Panc1 (cell line): ENCODE measurements at regions not wholly inside any gene's neighbourhood (a gene's known extent, or its start where the extent isn't known, plus 50 kb on each side); places are given as distances from the start of the nearest gene placed in this dataset.

Experiments
- ATAC-seq: fragments of 200-7000 bp; cut with Tn5 transposase; 2 replicates; pipeline ENCODE4 v1.9.1; 2020; ENCODE audit warnings: mild to moderate bottlenecking, moderate library complexity
- BruUV-seq: library from RNA; stranded (reverse); fragments of 400-500 nt; replicated peaks from 2 replicates; lab custom pipeline; 2021; lab: Mats Ljungman, UMichigan
- CTCF ChIA-PET: fragments of 300-600 bp; sonication (Branson Sonifier 250); formaldehyde crosslinking; loops from one replicate; lab custom pipeline; 2022; ENCODE audit warnings: antibody characterized with exemption; lab: Charles Lee
- POLR2A ChIA-PET: fragments of 300-600 bp; sonication (Branson Sonifier 250); formaldehyde crosslinking; loops from one replicate; lab custom pipeline; 2022; ENCODE audit warnings: antibody characterized with exemption; lab: Charles Lee
- DNase-seq: peaks from one replicate; pipeline ENCODE4 v3.0.0-alpha.2; 2010; ENCODE audit warnings: low read depth, low spot score
- H3K27ac ChIP-seq: 2 replicates; pipeline ENCODE4 v1.5.1; 2011; ENCODE audit warnings: mild to moderate bottlenecking, low read length, inconsistent platforms
- H3K27me3 ChIP-seq: fragments of 200-500 bp; sonication (Bioruptor generic); 2 replicates; pipeline ENCODE4 v1.6.0; 2014; ENCODE audit warnings: low read length, inconsistent platforms; ENCODE audit not compliant: control insufficient read depth, insufficient read depth
- H3K36me3 ChIP-seq: fragments of 200-500 bp; sonication (Bioruptor generic); 2 replicates; pipeline ENCODE4 v1.5.1; 2014; ENCODE audit warnings: inconsistent platforms, mild to moderate bottlenecking, low read length, moderate library complexity; ENCODE audit not compliant: control insufficient read depth, insufficient read depth
- H3K4me1 ChIP-seq: 2 replicates; pipeline ENCODE4 v1.5.1; 2011; ENCODE audit warnings: inconsistent platforms, mild to moderate bottlenecking, low read length, moderate library complexity; ENCODE audit not compliant: control insufficient read depth, insufficient read depth
- H3K4me3 ChIP-seq, 2 experiments: 2 replicates each; pipeline ENCODE4 v1.5.1; 2011 to 2012; ENCODE audit warnings: low read depth in 2 of 2, low read length in 2 of 2, mild to moderate bottlenecking in 2 of 2, inconsistent platforms in 1 of 2, moderate library complexity in 1 of 2
- H3K9me3 ChIP-seq: fragments of 200-500 bp; sonication (Bioruptor generic); 2 replicates; pipeline ENCODE4 v1.5.1; 2014; ENCODE audit warnings: low read depth, mild to moderate bottlenecking, inconsistent platforms, low read length, moderate library complexity; ENCODE audit not compliant: control insufficient read depth, insufficient read depth
- CTCF ChIP-seq: fragments of 450-650 bp; IDR thresholded peaks from 2 replicates; pipeline ENCODE4 v1.5.1; 2017; ENCODE audit warnings: mild to moderate bottlenecking
- POLR2AphosphoS5 ChIP-seq: IDR thresholded peaks from 2 replicates; pipeline ENCODE4 v1.6.1; 2012; ENCODE audit warnings: mild to moderate bottlenecking, low read depth, low read length, moderate library complexity
- SIN3A ChIP-seq: IDR thresholded peaks from 2 replicates; pipeline ENCODE4 v1.6.1; 2012; ENCODE audit warnings: low read depth, mild to moderate bottlenecking, low read length, moderate library complexity, borderline replicate concordance; ENCODE audit not compliant: insufficient read depth
- TCF7L2 ChIP-seq: IDR thresholded peaks from 2 replicates; pipeline ENCODE4 v1.6.1; 2011; ENCODE audit warnings: mild to moderate bottlenecking, low read depth, low read length, inconsistent platforms
- in situ Hi-C: cut with HindIII; loops from 2 replicates; pipeline ENCODE4 v1.10.0; 2016; ENCODE audit warnings: low sequenced_read_pairs, low pct_unique_long_range_greater_than_20kb
- intact Hi-C: fragments of 100-400 bp; cut with micrococcal nuclease; formaldehyde crosslinking; loops from one replicate; pipeline ENCODE4 v1.10.0; 2022; ENCODE audit not compliant: unreplicated experiment
- TF ChIP-seq, protein P1 (sequence below), 2 experiments: IDR thresholded peaks; 2 replicates each; pipeline ENCODE4 v1.6.1; 2011 to 2012; ENCODE audit warnings: low read depth in 2 of 2, control low read depth in 1 of 2, low read length in 1 of 2, mild to moderate bottlenecking in 1 of 2, moderate library complexity in 1 of 2; ENCODE audit not compliant: insufficient read depth in 1 of 2

- intact Hi-C loops (no loop called here), in situ Hi-C loops (no loop called here)
- H3K27ac ChIP-seq: no peak overlapping the region
- no peak for ATAC-seq
- DNase-seq: no peak
- ChIA-PET POLR2A (no interaction called here), CTCF (no interaction called here)
- H3K4me3 ChIP-seq: no peak overlapping the region
- H3K9me3 ChIP-seq: no peaks in the 10 kb centered on the region
- no peaks in the 10 kb centered on the region for H3K36me3 ChIP-seq
- TF ChIP-seq, protein P1, sequence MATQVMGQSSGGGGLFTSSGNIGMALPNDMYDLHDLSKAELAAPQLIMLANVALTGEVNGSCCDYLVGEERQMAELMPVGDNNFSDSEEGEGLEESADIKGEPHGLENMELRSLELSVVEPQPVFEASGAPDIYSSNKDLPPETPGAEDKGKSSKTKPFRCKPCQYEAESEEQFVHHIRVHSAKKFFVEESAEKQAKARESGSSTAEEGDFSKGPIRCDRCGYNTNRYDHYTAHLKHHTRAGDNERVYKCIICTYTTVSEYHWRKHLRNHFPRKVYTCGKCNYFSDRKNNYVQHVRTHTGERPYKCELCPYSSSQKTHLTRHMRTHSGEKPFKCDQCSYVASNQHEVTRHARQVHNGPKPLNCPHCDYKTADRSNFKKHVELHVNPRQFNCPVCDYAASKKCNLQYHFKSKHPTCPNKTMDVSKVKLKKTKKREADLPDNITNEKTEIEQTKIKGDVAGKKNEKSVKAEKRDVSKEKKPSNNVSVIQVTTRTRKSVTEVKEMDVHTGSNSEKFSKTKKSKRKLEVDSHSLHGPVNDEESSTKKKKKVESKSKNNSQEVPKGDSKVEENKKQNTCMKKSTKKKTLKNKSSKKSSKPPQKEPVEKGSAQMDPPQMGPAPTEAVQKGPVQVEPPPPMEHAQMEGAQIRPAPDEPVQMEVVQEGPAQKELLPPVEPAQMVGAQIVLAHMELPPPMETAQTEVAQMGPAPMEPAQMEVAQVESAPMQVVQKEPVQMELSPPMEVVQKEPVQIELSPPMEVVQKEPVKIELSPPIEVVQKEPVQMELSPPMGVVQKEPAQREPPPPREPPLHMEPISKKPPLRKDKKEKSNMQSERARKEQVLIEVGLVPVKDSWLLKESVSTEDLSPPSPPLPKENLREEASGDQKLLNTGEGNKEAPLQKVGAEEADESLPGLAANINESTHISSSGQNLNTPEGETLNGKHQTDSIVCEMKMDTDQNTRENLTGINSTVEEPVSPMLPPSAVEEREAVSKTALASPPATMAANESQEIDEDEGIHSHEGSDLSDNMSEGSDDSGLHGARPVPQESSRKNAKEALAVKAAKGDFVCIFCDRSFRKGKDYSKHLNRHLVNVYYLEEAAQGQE (IDR thresholded peaks at IDR 0.05; ENCODE audit: insufficient read depth in 1 of 2, low read depth in 2 of 2, low read length in 1 of 2): no peak
- no peak for TF ChIP-seq SIN3A
- no TSS peak for BruUV-seq
- H3K4me1 ChIP-seq: no peaks in the 10 kb centered on the region
- no peaks in the 10 kb centered on the region for H3K27me3 ChIP-seq
Observed at GRCh38 chrX:39897741-39898097, 200.0 kb downstream of the BCOR start.

DNA sequence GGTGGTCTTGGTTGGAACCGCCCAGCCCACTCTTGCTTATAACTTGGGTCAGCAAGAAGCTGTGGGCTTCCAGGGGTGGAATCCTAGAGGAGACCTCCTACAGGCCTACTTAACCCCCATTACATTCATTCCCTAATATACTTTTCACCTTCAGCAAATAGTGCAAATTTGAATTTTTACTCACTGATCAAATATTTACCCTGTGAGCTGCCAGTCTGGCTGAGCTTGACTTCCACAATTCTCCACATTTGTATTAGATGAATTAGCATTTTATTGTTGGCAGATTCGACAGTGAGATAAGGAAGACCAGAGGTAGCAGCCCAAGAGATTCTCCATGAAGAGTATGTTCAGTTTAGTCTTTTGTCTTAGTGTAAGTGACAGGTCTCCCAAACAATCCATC, 199.6 kb downstream of the BCOR start:
- Histone ChIP-seq H3K27ac (no peak overlapping the region), H3K9me3 (no peaks in the 10 kb centered on the region), H3K4me1 (no peaks in the 10 kb centered on the region), H3K4me3 (no peak overlapping the region), H3K27me3 (no peaks in the 10 kb centered on the region), H3K36me3 (no peaks in the 10 kb centered on the region)
- DNase-seq: no peak
- in situ Hi-C loops: no loop called here
- intact Hi-C loops: no loop called here
- no TSS peak for BruUV-seq
- POLR2A ChIA-PET: no interaction called here
- no peak for ATAC-seq
- CTCF ChIA-PET: no interaction called here
- TF ChIP-seq CTCF (no peak), TCF7L2 (no peak), SIN3A (no peak), POLR2AphosphoS5 (no peak)
- TF ChIP-seq, protein P1 (IDR thresholded peaks at IDR 0.05; ENCODE audit: insufficient read depth in 1 of 2, low read depth in 2 of 2, low read length in 1 of 2): no peak
